ENCODE measurements at regions not wholly inside any gene's neighbourhood (a gene's known extent, or its start where the extent isn't known, plus 50 kb on each side); places are given as distances from the start of the nearest gene placed in this dataset.

DNA sequence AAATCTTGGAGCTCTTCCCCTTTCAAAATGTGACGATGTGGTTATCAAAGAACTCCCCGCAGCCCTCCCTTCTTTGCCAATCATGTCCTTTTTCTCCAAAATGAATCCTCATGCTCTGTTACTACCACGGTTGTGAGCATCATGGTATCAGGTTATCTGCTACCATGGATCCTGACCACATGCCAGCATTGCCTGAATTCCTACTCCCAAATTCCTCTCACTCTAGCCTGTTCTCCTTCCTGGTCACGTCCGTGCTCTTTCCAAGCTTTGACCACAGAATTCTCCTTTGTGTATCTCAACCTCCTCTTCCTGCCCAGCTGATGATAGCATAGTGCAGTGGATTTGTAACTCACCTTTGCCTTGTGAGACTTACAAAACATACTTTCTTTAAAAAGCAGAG lies 59.5 kb upstream of the FBXL7 start:
- Histone ChIP-seq H4K20me1 (ENCODE audit: control insufficient read depth, extremely low read depth, insufficient read depth, low read length) (no peaks in the 10 kb centered on the region), H3K27ac (ENCODE audit: control insufficient read depth, insufficient read depth, low read length) (no peak overlapping the region), H3K27me3 (ENCODE audit: control insufficient read depth, extremely low read depth, insufficient read depth, low read length) (no peaks in the 10 kb centered on the region), H2AFZ (ENCODE audit: control insufficient read depth, low read length) (no peak overlapping the region), H3K9ac (ENCODE audit: control insufficient read depth, extremely low read depth, insufficient read depth, low read length) (no peak overlapping the region), H3K79me2 (ENCODE audit: control insufficient read depth, insufficient read depth, low read length) (no peaks in the 10 kb centered on the region), H3K9me1 (ENCODE audit: control insufficient read depth, extremely low read depth, insufficient read depth, low read length) (no peaks in the 10 kb centered on the region), H3K4me1 (ENCODE audit: control insufficient read depth, extremely low read depth, insufficient read depth, low read length) (no peaks in the 10 kb centered on the region), H3K4me2 (ENCODE audit: control insufficient read depth, extremely low read depth, insufficient read depth, low read depth, low read length) (no peak overlapping the region), H3K4me3 (ENCODE audit: control insufficient read depth in 2 of 3, extremely low read depth in 1 of 3, insufficient read depth in 2 of 3, low read depth in 1 of 3, low read length in 3 of 3) (no peak overlapping the region), H3K36me3 (ENCODE audit: control insufficient read depth in 2 of 2, extremely low read depth in 1 of 2, insufficient read depth in 2 of 2, low read length in 2 of 2) (no peaks in the 10 kb centered on the region), H3K9me3 (ENCODE audit: control insufficient read depth, low read depth, low read length) (no peaks in the 10 kb centered on the region)
- FAIRE-seq (no peak), DNase-seq (ENCODE audit: low read depth, low spot score) (no peak)
- dilution Hi-C loops (cut with MboI; ENCODE audit: extremely low pct_ligation_motif_present, low sequenced_read_pairs): no loop called here
- TF ChIP-seq CTCF (optimal IDR thresholded peaks at IDR 0.05 in 1 of 3, IDR thresholded peaks at IDR 0.05 in 1 of 3, conservative IDR thresholded peaks at IDR 0.05 in 1 of 3; ENCODE audit: extremely low read depth in 1 of 3, insufficient read depth in 2 of 3, low read length in 3 of 3) (no peak), EZH2 (IDR thresholded peaks at IDR 0.05; ENCODE audit: low read length) (no peak)

DNA sequence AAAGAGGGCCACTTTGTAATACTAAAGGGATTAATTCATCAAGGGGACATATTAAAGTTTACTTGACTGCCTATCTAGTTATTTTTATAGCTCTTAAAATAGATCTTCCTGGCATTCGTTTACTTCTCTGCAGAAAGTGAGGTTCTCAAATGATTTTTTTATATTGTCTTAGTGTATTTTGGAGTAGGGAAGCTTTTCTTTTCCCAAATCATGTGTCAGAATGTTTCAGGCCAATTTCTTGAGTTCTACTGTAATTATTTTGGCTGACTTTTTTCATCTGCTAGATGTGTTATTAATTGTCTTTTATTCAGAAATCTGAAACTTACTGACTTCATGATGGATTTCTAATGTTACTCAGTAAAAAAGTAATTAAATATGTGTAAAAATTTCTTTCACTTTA lies 60.2 kb upstream of the FBXL7 start:
- H3K4me3 ChIP-seq (ENCODE audit: control insufficient read depth in 2 of 3, extremely low read depth in 1 of 3, insufficient read depth in 2 of 3, low read depth in 1 of 3, low read length in 3 of 3): no peak overlapping the region
- no peaks in the 10 kb centered on the region for H3K79me2 ChIP-seq (ENCODE audit: control insufficient read depth, insufficient read depth, low read length)
- H3K9me1 ChIP-seq (ENCODE audit: control insufficient read depth, extremely low read depth, insufficient read depth, low read length): no peaks in the 10 kb centered on the region
- DNase-seq (ENCODE audit: low read depth, low spot score) (no peak), FAIRE-seq (no peak)
- dilution Hi-C loops (cut with MboI; ENCODE audit: extremely low pct_ligation_motif_present, low sequenced_read_pairs): no loop called here
- no peak overlapping the region for H2AFZ ChIP-seq (ENCODE audit: control insufficient read depth, low read length)
- no peaks in the 10 kb centered on the region for H4K20me1 ChIP-seq (ENCODE audit: control insufficient read depth, extremely low read depth, insufficient read depth, low read length)
- TF ChIP-seq EZH2 (IDR thresholded peaks at IDR 0.05; ENCODE audit: low read length) (no peak), CTCF (optimal IDR thresholded peaks at IDR 0.05 in 1 of 3, IDR thresholded peaks at IDR 0.05 in 1 of 3, conservative IDR thresholded peaks at IDR 0.05 in 1 of 3; ENCODE audit: extremely low read depth in 1 of 3, insufficient read depth in 2 of 3, low read length in 3 of 3) (no peak)
- no peaks in the 10 kb centered on the region for H3K4me1 ChIP-seq (ENCODE audit: control insufficient read depth, extremely low read depth, insufficient read depth, low read length)
- H3K27me3 ChIP-seq (ENCODE audit: control insufficient read depth, extremely low read depth, insufficient read depth, low read length): no peaks in the 10 kb centered on the region
- H3K27ac ChIP-seq (ENCODE audit: control insufficient read depth, insufficient read depth, low read length): no peak overlapping the region
- no peaks in the 10 kb centered on the region for H3K36me3 ChIP-seq (ENCODE audit: control insufficient read depth in 2 of 2, extremely low read depth in 1 of 2, insufficient read depth in 2 of 2, low read length in 2 of 2)
- no peaks in the 10 kb centered on the region for H3K9me3 ChIP-seq (ENCODE audit: control insufficient read depth, low read depth, low read length)
- H3K4me2 ChIP-seq (ENCODE audit: control insufficient read depth, extremely low read depth, insufficient read depth, low read depth, low read length): no peak overlapping the region
- no peak overlapping the region for H3K9ac ChIP-seq (ENCODE audit: control insufficient read depth, extremely low read depth, insufficient read depth, low read length)
